Liver (tissue), 3 donors: ENCODE measurements at regions not wholly inside any gene's neighbourhood (a gene's known extent, or its start where the extent isn't known, plus 50 kb on each side); places are given as distances from the start of the nearest gene placed in this dataset.

ENCODE experiments used
- EGR1 ChIP-seq, 2 donors: IDR thresholded peaks; 2 replicates each; pipeline ENCODE4 v1.6.1; 2016 to 2018; ENCODE audit warnings: antibody characterized with exemption in 2 of 2, low read depth in 2 of 2
- FOXA1 ChIP-seq: IDR thresholded peaks from 2 replicates; pipeline ENCODE4 v1.6.1; 2016; ENCODE audit warnings: antibody characterized with exemption
- GABPA ChIP-seq, 2 donors: IDR thresholded peaks in 1 of 2; conservative IDR thresholded peaks in 1 of 2; 2 replicates each; pipeline ENCODE4 v1.6.1; 2016; ENCODE audit warnings: antibody characterized with exemption in 2 of 2, mild to moderate bottlenecking in 1 of 2, moderate library complexity in 1 of 2
- RAD21 ChIP-seq, 2 donors: IDR thresholded peaks; 2 replicates each; pipeline ENCODE4 v1.6.1; 2016; ENCODE audit warnings: antibody characterized with exemption in 2 of 2, mild to moderate bottlenecking in 2 of 2
- YY1 ChIP-seq: IDR thresholded peaks from 2 replicates; pipeline ENCODE4 v1.6.1; 2016; ENCODE audit warnings: antibody characterized with exemption, mild to moderate bottlenecking
- TF ChIP-seq, protein P1 (sequence below): fragments of 150-350 bp; IDR thresholded peaks from 2 replicates; pipeline ENCODE4 v1.5.1; 2017; ENCODE audit warnings: improper control_type of control experiment, low read depth, low read length; ENCODE audit not compliant: missing input control
- TF ChIP-seq, protein P2 (sequence below): IDR thresholded peaks from 2 replicates; pipeline ENCODE4 v1.6.1; 2016; ENCODE audit warnings: antibody characterized with exemption
- TF ChIP-seq, protein P3 (sequence below): IDR thresholded peaks from 2 replicates; pipeline ENCODE4 v1.6.1; 2016; ENCODE audit warnings: antibody characterized with exemption
- TF ChIP-seq, protein P4 (sequence below): IDR thresholded peaks from 2 replicates; pipeline ENCODE4 v1.6.1; 2016; ENCODE audit warnings: antibody characterized with exemption
- donor health status: healthy.
- donor health status: healthy.

DNA sequence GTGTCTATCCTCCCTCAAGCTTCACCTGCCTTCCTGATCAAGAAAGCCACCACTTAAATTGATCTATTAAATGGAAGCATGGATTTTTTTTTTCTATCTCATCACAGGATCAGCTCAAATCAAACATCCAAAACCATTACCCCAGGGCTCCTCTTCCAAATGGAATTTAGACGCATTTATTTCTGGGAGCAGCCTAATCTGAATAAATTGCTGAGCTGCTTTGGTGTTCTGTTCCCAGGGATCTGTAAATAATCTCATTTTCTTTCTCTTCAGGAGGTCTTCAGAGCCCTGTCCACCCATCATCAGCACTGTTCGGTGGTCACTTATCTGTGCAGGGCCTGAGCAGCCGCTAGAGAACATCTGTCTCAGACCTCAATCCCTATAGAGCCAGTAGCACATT is 695.4 kb upstream of the TMEM132C start:
- TF ChIP-seq, protein P1, sequence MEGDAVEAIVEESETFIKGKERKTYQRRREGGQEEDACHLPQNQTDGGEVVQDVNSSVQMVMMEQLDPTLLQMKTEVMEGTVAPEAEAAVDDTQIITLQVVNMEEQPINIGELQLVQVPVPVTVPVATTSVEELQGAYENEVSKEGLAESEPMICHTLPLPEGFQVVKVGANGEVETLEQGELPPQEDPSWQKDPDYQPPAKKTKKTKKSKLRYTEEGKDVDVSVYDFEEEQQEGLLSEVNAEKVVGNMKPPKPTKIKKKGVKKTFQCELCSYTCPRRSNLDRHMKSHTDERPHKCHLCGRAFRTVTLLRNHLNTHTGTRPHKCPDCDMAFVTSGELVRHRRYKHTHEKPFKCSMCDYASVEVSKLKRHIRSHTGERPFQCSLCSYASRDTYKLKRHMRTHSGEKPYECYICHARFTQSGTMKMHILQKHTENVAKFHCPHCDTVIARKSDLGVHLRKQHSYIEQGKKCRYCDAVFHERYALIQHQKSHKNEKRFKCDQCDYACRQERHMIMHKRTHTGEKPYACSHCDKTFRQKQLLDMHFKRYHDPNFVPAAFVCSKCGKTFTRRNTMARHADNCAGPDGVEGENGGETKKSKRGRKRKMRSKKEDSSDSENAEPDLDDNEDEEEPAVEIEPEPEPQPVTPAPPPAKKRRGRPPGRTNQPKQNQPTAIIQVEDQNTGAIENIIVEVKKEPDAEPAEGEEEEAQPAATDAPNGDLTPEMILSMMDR = no peak
- no peak for TF ChIP-seq YY1
- no peak for TF ChIP-seq GABPA (IDR thresholded peaks at IDR 0.05 in 1 of 2, conservative IDR thresholded peaks at IDR 0.05 in 1 of 2)
- TF ChIP-seq, protein P2, sequence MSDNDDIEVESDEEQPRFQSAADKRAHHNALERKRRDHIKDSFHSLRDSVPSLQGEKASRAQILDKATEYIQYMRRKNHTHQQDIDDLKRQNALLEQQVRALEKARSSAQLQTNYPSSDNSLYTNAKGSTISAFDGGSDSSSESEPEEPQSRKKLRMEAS = no peak
- TF ChIP-seq, protein P3, sequence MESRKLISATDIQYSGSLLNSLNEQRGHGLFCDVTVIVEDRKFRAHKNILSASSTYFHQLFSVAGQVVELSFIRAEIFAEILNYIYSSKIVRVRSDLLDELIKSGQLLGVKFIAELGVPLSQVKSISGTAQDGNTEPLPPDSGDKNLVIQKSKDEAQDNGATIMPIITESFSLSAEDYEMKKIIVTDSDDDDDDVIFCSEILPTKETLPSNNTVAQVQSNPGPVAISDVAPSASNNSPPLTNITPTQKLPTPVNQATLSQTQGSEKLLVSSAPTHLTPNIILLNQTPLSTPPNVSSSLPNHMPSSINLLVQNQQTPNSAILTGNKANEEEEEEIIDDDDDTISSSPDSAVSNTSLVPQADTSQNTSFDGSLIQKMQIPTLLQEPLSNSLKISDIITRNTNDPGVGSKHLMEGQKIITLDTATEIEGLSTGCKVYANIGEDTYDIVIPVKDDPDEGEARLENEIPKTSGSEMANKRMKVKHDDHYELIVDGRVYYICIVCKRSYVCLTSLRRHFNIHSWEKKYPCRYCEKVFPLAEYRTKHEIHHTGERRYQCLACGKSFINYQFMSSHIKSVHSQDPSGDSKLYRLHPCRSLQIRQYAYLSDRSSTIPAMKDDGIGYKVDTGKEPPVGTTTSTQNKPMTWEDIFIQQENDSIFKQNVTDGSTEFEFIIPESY = no peak
- TF ChIP-seq EGR1 (IDR thresholded peaks at IDR 0.05; ENCODE audit: low read depth in 2 of 2) = no peak
- no peak for TF ChIP-seq RAD21 (IDR thresholded peaks at IDR 0.05)
- no peak for TF ChIP-seq FOXA1
- TF ChIP-seq, protein P4, sequence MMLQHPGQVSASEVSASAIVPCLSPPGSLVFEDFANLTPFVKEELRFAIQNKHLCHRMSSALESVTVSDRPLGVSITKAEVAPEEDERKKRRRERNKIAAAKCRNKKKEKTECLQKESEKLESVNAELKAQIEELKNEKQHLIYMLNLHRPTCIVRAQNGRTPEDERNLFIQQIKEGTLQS = no peak
